Urinary bladder (tissue), 3 donors: ENCODE measurements at regions not wholly inside any gene's neighbourhood (a gene's known extent, or its start where the extent isn't known, plus 50 kb on each side); places are given as distances from the start of the nearest gene placed in this dataset.

Source experiments
- DNase-seq: peaks from one replicate; pipeline ENCODE4 v3.0.0-alpha.2; 2015; ENCODE audit errors: extremely low spot score
- H3K27ac ChIP-seq: one replicate; pipeline ENCODE4 v1.5.1; 2013; ENCODE audit warnings: low read depth, mild to moderate bottlenecking, moderate library complexity
- H3K36me3 ChIP-seq: one replicate; pipeline ENCODE4 v1.6.1; 2013; ENCODE audit warnings: mild to moderate bottlenecking, moderate library complexity; ENCODE audit not compliant: insufficient read depth
- H3K4me1 ChIP-seq: one replicate; pipeline ENCODE4 v1.6.1; 2013; ENCODE audit warnings: mild to moderate bottlenecking, moderate library complexity; ENCODE audit not compliant: insufficient read depth
- H3K4me3 ChIP-seq: one replicate; pipeline ENCODE4 v1.5.1; 2013; ENCODE audit warnings: low read depth, low read length
- WGBS: extraction: QIAGEN DNeasy Blood & Tissue Kit; methylation state at CpG from one replicate; pipeline ENCODE4 v1.1.7; 2013; 5-methylcytosine and 5-hydroxymethylcytosine counted together
- donor health status: healthy with polysubstance abuse.
- donor health status: healthy.

DNA sequence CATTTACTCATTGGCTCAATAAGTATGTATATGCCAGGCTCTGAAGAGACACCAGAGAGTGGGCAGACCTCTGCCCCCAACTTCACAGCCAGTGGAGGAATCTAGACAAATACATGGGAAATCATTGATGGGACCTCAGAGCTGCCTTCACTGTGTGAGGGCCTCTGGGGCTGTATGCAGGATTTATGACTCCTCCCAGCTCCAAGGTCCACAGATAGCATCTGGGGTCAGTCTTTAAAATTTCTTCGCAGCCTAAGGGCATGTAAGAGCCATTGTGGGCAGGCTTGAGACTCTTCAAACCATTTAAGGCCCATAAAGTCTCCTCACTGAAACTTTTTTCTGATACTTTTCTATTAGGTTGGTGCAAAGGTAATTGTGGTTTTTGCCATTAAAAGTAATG lies 125.5 kb downstream of the SPTSSA start:
- Histone ChIP-seq H3K4me1 (no peaks in the 10 kb centered on the region), H3K27ac (no peak overlapping the region), H3K4me3 (no peak overlapping the region), H3K36me3 (no peaks in the 10 kb centered on the region)
- DNase-seq, result no peak
- WGBS, result 71% methylated on average over 1 of the region's 1 CpG

DNA sequence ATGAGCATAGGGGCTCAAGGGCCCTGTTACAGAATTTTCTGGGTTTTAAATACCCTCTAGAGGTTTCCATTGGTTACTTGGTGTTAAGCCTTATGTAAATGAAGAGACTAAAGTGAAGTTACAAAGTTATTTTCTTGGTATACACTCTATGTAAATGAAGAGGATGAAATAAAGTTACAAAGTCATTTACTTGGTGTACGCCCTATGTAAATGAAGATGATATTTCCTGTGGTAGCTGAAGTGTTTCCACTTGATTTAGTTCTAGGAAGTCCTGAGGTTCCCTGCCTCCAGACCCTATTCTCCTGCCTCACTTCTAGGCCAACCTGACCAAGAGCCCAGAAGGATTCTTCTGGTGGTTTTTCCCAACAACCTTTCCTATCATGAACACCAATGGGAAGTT lies 126.1 kb downstream of the SPTSSA start:
- H3K4me1 ChIP-seq, result no peaks in the 10 kb centered on the region
- H3K27ac ChIP-seq, result no peak overlapping the region
- WGBS, result 88% methylated on average over 1 of the region's 1 CpG
- no peak for DNase-seq
- no peaks in the 10 kb centered on the region for H3K36me3 ChIP-seq
- H3K4me3 ChIP-seq, result no peak overlapping the region

DNA sequence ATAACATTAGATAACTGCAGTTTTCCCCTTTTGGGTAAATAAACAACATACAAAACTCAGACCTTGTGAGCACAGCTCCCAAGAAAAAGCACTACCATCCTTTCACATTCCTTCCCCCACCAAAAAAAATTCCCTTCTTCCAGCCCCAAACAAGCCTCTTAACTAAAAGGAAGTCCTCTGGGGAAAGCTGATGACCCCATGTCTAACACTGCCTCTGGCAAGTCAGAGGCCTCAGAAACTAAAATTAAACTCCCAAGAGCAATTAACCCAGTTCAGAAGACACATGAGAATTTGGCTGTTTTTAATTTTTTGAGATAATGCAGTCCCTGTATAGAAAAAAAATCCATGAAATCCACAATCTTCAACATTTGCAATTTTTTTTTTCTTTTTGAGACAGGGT lies 127.7 kb downstream of the SPTSSA start:
- Histone ChIP-seq H3K36me3 (no peaks in the 10 kb centered on the region), H3K4me3 (no peak overlapping the region), H3K27ac (no peak overlapping the region), H3K4me1 (no peaks in the 10 kb centered on the region)
- DNase-seq, result no peak

DNA sequence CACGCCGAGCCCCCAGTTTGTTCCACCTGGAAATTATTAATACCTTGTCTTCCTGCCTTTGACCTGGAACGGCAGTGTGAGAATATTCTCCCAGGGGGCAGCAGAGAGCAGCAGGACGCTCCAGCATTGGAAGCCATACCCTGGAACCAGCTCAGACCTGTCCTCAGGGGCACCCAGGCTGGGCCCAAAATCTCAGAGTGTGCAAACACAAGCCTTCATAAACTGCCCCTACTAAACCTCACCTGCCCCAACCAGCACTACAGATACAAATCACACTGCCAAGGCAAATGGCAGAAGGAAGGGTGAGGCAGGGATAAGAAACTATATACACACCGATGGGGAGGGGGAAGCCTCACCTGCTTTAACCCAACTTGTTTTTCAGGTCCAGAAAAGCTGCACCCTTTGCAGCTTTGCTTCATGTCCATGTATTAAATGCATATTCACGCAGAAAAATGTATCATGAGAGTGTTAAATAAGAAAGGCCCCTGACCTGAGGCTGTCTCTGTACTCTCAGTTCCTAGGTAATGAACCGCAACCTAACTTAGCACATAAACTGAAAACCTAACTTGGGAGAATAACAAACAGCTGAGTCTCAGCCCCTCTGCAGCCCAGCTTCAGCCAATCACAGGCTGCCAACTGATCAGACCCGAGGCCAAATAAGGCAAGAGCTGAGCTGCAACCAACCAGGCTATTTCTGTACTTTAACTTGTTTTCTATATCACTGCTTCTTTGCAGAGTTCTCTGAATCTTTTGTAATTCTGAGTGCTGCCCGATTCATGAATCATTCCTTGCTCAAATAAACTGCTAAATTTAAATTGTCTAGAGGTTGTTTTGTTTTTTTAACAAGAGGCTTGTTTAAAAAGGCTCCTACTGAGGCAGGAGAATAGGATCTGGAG lies 130.1 kb downstream of the SPTSSA start:
- DNase-seq, result peak; percentile 75
- H3K4me3 ChIP-seq, result no peak overlapping the region
- 63% methylated on average over 9 of the region's 9 CpGs for WGBS
- H3K4me1 ChIP-seq, result no peaks in the 10 kb centered on the region
- no peaks in the 10 kb centered on the region for H3K36me3 ChIP-seq
- H3K27ac ChIP-seq, result no peak overlapping the region

DNA sequence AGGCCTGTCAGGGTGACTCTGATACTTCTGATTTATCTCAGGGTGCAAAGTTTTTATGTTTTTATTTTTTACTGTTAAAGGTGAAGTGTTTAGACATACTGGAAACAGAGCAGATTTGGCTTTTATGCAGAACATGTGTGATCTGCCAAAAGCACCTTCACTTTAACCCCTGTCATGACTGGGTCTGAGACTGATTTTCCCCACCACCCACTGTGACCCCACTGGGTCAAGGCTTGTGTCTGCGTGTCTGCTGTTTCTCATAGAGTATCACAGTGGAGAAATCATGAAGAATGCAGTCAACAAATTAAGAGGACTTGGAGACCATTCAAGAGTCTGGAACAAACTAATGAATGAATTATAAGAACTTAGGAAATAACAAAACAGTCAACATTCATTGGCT lies 131.2 kb downstream of the SPTSSA start:
- no peak for DNase-seq
- Histone ChIP-seq H3K36me3 (no peaks in the 10 kb centered on the region), H3K4me3 (no peak overlapping the region), H3K4me1 (no peaks in the 10 kb centered on the region), H3K27ac (no peak overlapping the region)
- WGBS, result 1% methylated on average over 1 of the region's 1 CpG

DNA sequence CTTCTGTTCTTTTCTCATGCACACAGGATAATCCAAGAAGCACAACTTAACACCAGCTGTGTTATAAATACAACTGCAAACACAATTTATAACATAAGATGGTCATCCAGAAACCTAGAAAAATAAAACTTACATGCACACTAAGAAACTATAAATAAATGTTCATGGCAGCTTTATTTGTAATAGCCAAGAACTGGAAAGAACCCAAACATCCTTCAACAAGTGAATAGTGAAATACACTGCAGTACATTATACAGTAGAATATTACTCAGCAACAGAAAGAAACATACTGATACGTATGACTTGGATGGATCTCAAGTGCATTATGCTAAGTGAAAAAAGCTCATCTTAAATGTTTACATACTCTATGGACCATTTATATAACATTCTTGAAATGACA lies 132.7 kb downstream of the SPTSSA start:
- 31% methylated on average over 1 of the region's 1 CpG for WGBS
- H3K4me1 ChIP-seq, result no peaks in the 10 kb centered on the region
- no peak overlapping the region for H3K4me3 ChIP-seq
- no peak overlapping the region for H3K27ac ChIP-seq
- no peak for DNase-seq
- H3K36me3 ChIP-seq, result no peaks in the 10 kb centered on the region

DNA sequence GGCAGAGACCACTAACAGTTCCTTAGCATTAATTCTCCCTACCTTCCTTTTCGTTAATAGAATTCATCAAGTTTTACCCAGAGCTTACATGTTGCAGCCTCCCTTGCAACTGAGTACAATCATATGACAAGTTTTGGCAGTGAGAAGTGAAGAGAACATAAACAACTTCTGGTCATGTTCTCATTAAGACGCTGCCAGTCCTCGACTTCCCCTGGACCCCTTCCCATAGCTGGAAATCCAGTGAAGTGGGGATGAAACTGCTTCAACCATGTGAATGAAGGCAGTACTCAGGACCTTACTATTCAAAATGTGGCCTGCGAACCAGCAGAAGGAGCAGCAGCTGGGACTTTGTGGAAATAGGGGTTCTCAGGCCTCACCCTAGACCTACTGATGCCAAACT lies 133.9 kb downstream of the SPTSSA start:
- no peaks in the 10 kb centered on the region for H3K4me1 ChIP-seq
- H3K4me3 ChIP-seq, result no peak overlapping the region
- H3K27ac ChIP-seq, result no peak overlapping the region
- no peaks in the 10 kb centered on the region for H3K36me3 ChIP-seq
- 48% methylated on average over 4 of the region's 4 CpGs for WGBS
- DNase-seq, result no peak

DNA sequence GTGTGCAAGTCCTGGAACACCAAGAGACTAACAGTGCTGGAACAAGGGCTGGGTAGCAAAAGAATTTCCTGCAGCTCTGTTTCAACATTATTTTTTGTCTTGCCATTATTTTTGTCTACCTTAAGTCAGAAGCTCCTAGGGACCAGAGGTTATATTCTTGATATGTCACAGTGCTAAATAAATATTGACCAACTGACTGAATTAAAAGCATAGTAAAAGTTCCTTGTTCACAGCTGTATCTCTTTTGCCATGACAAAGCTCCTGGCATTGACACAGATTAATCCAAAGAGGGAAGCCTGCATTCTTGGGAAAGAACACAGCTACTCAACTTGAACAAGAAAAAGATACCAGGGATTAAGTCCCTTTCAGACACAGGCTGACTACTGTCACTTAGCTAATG lies 136.5 kb downstream of the SPTSSA start:
- DNase-seq, result no peak
- Histone ChIP-seq H3K27ac (no peak overlapping the region), H3K36me3 (no peaks in the 10 kb centered on the region), H3K4me3 (no peak overlapping the region), H3K4me1 (no peaks in the 10 kb centered on the region)

DNA sequence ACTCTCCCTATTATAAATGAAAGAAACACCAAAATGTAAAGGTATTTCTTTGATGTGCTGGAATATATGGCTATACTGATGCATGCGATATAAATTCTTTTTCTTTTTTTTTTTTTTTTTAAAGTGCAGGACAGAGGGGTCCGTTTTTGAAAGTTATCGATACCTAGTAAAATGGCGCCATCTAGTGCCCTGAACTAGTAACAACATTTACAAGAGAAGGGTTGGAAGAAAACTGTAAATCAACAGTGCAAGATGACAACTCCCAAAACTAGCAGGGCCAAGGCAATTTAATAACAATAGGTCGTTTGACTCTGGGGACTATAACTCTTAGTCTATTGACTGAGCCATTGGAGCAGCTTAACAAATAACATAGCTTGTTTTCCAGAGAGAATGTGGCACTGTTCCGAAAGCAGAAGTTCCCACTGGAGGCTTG lies 137.7 kb downstream of the SPTSSA start:
- Histone ChIP-seq H3K27ac (no peak overlapping the region), H3K4me3 (no peak overlapping the region), H3K4me1 (no peaks in the 10 kb centered on the region), H3K36me3 (no peaks in the 10 kb centered on the region)
- WGBS, result 17% methylated on average over 6 of the region's 6 CpGs
- DNase-seq, result peak; percentile 35

DNA sequence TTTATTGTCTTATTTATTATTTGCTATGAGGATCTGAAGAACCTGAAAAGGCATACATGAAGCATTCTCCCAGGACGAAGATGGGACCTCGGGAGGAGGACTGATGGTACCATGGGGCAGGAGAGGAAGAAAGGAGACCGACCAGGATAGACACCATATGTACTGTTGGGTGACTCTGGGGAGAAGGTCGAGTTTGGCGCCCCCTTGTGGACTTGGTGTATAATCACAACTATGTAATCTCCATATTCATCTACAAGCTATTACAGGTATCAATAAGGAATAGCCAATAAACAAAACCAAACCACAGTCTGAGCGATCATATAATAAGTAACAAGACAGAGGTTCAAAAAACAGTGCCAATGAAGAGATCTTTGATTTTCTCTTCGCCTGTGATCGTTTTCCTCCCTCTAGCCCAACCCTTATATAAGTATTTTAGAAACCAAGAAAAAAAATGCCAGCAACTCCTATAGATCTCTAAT lies 139.1 kb downstream of the SPTSSA start:
- no peak overlapping the region for H3K27ac ChIP-seq
- H3K4me3 ChIP-seq, result no peak overlapping the region
- no peaks in the 10 kb centered on the region for H3K4me1 ChIP-seq
- 50% methylated on average over 8 of the region's 8 CpGs for WGBS
- DNase-seq, result no peak
- H3K36me3 ChIP-seq, result no peaks in the 10 kb centered on the region

DNA sequence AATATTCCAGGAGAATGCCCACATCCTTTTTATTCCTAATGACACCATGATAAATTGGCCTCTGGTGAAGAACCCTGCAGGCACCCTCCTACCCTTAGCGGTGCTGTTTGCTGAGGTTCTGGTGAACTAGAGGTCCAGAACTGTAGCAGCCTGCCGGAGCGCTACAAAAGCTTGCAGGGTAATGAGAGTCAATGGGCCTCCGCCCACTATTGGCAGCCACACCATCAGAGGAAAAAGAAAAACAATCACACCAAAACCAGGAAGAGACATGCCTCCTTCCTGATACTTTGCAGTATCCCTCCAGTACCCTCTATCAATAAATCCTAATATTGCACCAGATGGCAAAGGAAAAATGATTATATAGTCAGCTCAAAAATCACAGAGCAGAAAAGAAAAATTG lies 142.9 kb downstream of the SPTSSA start:
- 82% methylated on average over 4 of the region's 4 CpGs for WGBS
- no peak for DNase-seq

DNA sequence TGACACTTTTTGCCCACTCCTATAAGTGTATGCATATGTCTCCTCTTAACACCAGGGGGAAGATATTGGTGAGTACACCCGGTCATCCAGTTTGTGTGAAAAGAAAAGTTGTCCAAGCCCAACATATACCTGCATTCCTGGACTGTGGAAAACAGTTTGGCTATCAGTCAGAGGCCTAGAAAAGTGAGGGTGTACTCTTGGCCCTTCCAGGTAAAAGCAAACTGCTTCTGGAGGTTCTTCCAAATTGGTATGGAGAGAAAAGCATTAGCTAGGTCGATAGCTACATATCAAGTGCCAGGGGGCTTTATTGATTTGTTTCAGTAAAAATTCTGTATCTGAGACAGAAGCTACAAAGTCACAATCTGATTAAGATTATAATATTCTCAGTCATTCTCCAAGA lies 144.0 kb downstream of the SPTSSA start:
- H3K27ac ChIP-seq, result no peak overlapping the region
- DNase-seq, result no peak
- H3K36me3 ChIP-seq, result no peaks in the 10 kb centered on the region
- no peak overlapping the region for H3K4me3 ChIP-seq
- H3K4me1 ChIP-seq, result no peaks in the 10 kb centered on the region
- 87% methylated on average over 2 of the region's 2 CpGs for WGBS

More for the DNA sequence above, 142.9 kb downstream of the SPTSSA start:
- no peak overlapping the region for H3K27ac ChIP-seq
- H3K4me3 ChIP-seq, result no peak overlapping the region
- H3K36me3 ChIP-seq, result no peaks in the 10 kb centered on the region
- no peaks in the 10 kb centered on the region for H3K4me1 ChIP-seq

DNA sequence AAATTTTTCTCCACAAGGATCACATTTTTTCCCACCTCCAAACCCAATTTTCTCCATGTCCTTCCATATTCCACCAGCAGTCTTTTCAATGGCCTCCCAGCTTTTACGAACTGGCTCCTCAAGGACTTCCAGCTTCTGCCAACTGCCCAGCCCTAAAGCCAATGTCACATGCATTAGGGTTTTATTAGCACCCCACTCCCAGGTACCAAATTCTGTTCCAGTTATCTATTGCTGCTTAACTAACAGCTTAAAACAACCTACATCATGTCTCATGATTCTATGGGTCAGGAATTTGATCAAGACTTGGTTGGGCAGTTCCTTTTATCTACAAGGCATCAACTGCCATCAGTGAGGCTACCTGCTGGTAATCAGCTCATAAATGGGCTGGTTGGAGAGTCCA lies 151.3 kb downstream of the SPTSSA start:
- H3K36me3 ChIP-seq, result no peaks in the 10 kb centered on the region
- no peak for DNase-seq
- H3K4me3 ChIP-seq, result no peak overlapping the region
- no peaks in the 10 kb centered on the region for H3K4me1 ChIP-seq
- WGBS, result 91% methylated on average over 1 of the region's 1 CpG
- H3K27ac ChIP-seq, result no peak overlapping the region

DNA sequence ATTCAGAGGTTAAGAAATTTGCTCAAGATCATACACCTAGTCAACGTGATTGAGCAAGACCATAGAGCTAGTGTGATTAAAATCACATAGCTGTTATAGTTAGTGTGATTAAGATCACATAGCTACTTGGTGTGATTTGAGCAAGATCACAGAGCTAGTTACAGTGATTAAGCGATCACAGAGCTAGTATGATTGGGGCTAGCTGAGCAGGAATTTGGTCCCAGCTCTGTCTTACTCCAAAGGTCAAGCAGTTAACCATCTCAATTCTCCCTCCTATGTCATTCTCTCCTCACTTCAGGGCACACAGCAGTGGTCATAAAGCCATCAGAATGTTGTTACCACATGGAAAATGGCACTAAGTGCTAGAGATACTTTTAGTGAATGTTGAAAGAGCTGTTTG lies 158.2 kb downstream of the SPTSSA start:
- no peak for DNase-seq
- H3K36me3 ChIP-seq, result no peaks in the 10 kb centered on the region
- 86% methylated on average over 2 of the region's 2 CpGs for WGBS
- no peak overlapping the region for H3K27ac ChIP-seq
- H3K4me3 ChIP-seq, result no peak overlapping the region
- H3K4me1 ChIP-seq, result no peaks in the 10 kb centered on the region
